ENCODE measurements at regions not wholly inside any gene's neighbourhood (a gene's known extent, or its start where the extent isn't known, plus 50 kb on each side); places are given as distances from the start of the nearest gene placed in this dataset.
A peak's percentile ranks its signal among the peaks of the same experiment; 100 is the strongest.

DNA sequence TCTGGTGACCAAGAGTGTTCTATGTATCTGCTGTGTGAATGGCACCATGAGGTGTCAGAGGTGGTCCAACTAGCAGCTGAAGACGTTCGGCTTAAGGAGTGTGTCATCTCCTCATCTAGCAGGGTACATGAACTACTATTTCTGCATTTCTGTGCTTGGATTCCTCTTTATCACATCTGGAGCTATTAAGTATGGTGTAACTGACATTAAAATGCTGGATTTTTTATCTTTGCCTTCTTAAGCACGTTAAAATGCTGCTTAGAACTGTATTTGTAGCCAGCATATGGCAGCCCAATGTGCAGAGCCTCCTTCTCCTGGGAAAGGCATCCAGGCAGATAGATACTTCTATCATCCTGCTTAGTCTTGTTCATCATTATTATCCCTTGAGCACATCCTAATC is 409.3 kb upstream of the MMADHC start:
- POLR2A ChIA-PET (ENCODE audit: unreplicated experiment): no interaction called here
- no peak for TF ChIP-seq EZH2phosphoT487 (IDR thresholded peaks at IDR 0.05; ENCODE audit: borderline replicate concordance, low read length)
- no peak for TF ChIP-seq EZH2 (IDR thresholded peaks at IDR 0.05; ENCODE audit: low read length, unreplicated experiment)
- TF ChIP-seq, protein P1, sequence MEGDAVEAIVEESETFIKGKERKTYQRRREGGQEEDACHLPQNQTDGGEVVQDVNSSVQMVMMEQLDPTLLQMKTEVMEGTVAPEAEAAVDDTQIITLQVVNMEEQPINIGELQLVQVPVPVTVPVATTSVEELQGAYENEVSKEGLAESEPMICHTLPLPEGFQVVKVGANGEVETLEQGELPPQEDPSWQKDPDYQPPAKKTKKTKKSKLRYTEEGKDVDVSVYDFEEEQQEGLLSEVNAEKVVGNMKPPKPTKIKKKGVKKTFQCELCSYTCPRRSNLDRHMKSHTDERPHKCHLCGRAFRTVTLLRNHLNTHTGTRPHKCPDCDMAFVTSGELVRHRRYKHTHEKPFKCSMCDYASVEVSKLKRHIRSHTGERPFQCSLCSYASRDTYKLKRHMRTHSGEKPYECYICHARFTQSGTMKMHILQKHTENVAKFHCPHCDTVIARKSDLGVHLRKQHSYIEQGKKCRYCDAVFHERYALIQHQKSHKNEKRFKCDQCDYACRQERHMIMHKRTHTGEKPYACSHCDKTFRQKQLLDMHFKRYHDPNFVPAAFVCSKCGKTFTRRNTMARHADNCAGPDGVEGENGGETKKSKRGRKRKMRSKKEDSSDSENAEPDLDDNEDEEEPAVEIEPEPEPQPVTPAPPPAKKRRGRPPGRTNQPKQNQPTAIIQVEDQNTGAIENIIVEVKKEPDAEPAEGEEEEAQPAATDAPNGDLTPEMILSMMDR (conservative IDR thresholded peaks at IDR 0.05; ENCODE audit: low read depth, low read length): no peak
- intact Hi-C loops (cut with micrococcal nuclease): loop anchor here (10.0 kb wide), 1 partner anchor 488 kb away; the partner anchor contains the start of gene RND3

GRCh38 chr2:149994057-149994728 is 406.6 kb upstream of the MMADHC start:
- H3K36me3 ChIP-seq (ENCODE audit: low read depth, low read length): no peaks in the 10 kb centered on the region
- H3K4me1 ChIP-seq (ENCODE audit: insufficient read depth, low read length): peaks cover 57% of the 10 kb centered on the region
- CTCF ChIA-PET: no interaction called here
- BruUV-seq (replicated peaks): no TSS peak
- TF ChIP-seq EZH2 (IDR thresholded peaks at IDR 0.05; ENCODE audit: low read length, unreplicated experiment) (no peak), EZH2phosphoT487 (IDR thresholded peaks at IDR 0.05; ENCODE audit: borderline replicate concordance, low read length) (no peak)
- TF ChIP-seq, protein P1 (conservative IDR thresholded peaks at IDR 0.05; ENCODE audit: low read depth, low read length): no peak
- H4K20me1 ChIP-seq (ENCODE audit: low read length): no peaks in the 10 kb centered on the region
- intact Hi-C loops (cut with micrococcal nuclease): loop anchor here (2.0 to 10.0 kb wide), 2 partner anchors 147 to 491 kb away; partner anchors contain the start of gene RND3
- no peaks in the 10 kb centered on the region for H3K9me2 ChIP-seq (replicated peaks; ENCODE audit: low read length)
- peaks cover 2% of the 10 kb centered on the region for H3F3A ChIP-seq (ENCODE audit: low read length, unreplicated experiment)
- H3K27me3 ChIP-seq (ENCODE audit: low read length): no peaks in the 10 kb centered on the region
- no peak overlapping the region for H2AFZ ChIP-seq (ENCODE audit: low read length)
- H3K9me3 ChIP-seq (ENCODE audit: low read length): no peaks in the 10 kb centered on the region
- no peaks in the 10 kb centered on the region for H3K79me2 ChIP-seq (ENCODE audit: low read length)
- H3K27ac ChIP-seq (ENCODE audit: low read length): peak overlapping the region; percentile 45
- H3K4me2 ChIP-seq (ENCODE audit: low read length): peak overlapping the region; percentile 20; the same call in 1 of the 2 replicates
- peak; percentile 59 for ATAC-seq
- no peak overlapping the region for H3K4me3 ChIP-seq (ENCODE audit: low read length)
- H3K9ac ChIP-seq (ENCODE audit: low read length): no peak overlapping the region
- POLR2A ChIA-PET (ENCODE audit: unreplicated experiment): no interaction called here
- peak; percentile 98 for DNase-seq

More for the DNA sequence above, 409.3 kb upstream of the MMADHC start:
- Histone ChIP-seq H3K9me2 (replicated peaks; ENCODE audit: low read length) (no peaks in the 10 kb centered on the region), H3K36me3 (ENCODE audit: low read depth, low read length) (no peaks in the 10 kb centered on the region), H2AFZ (ENCODE audit: low read length) (no peak overlapping the region), H3F3A (ENCODE audit: low read length, unreplicated experiment) (no peaks in the 10 kb centered on the region), H3K79me2 (ENCODE audit: low read length) (no peaks in the 10 kb centered on the region), H3K27me3 (ENCODE audit: low read length) (no peaks in the 10 kb centered on the region), H3K27ac (ENCODE audit: low read length) (no peak overlapping the region), H3K4me3 (ENCODE audit: low read length) (no peak overlapping the region), H3K9ac (ENCODE audit: low read length) (no peak overlapping the region), H3K4me2 (ENCODE audit: low read length) (no peak overlapping the region), H3K4me1 (ENCODE audit: insufficient read depth, low read length) (peaks cover 30% of the 10 kb centered on the region), H3K9me3 (ENCODE audit: low read length) (no peaks in the 10 kb centered on the region), H4K20me1 (ENCODE audit: low read length) (no peaks in the 10 kb centered on the region)
- no TSS peak for BruUV-seq (replicated peaks)
- no peak for DNase-seq
- CTCF ChIA-PET: no interaction called here
- no peak for ATAC-seq

- ATAC-seq (no peak), DNase-seq (no peak)
- Histone ChIP-seq H3K27ac (ENCODE audit: low read length) (no peak overlapping the region), H3K4me1 (ENCODE audit: insufficient read depth, low read length) (peaks cover 65% of the 10 kb centered on the region), H3K9me2 (replicated peaks; ENCODE audit: low read length) (no peaks in the 10 kb centered on the region), H2AFZ (ENCODE audit: low read length) (no peak overlapping the region), H4K20me1 (ENCODE audit: low read length) (no peaks in the 10 kb centered on the region), H3K27me3 (ENCODE audit: low read length) (no peaks in the 10 kb centered on the region), H3F3A (ENCODE audit: low read length, unreplicated experiment) (peaks cover 4% of the 10 kb centered on the region), H3K79me2 (ENCODE audit: low read length) (no peaks in the 10 kb centered on the region), H3K36me3 (ENCODE audit: low read depth, low read length) (no peaks in the 10 kb centered on the region), H3K9me3 (ENCODE audit: low read length) (no peaks in the 10 kb centered on the region), H3K9ac (ENCODE audit: low read length) (no peak overlapping the region), H3K4me2 (ENCODE audit: low read length) (no peak overlapping the region), H3K4me3 (ENCODE audit: low read length) (no peak overlapping the region)
- POLR2A ChIA-PET (ENCODE audit: unreplicated experiment): no interaction called here
- TF ChIP-seq, protein P1 (conservative IDR thresholded peaks at IDR 0.05; ENCODE audit: low read depth, low read length): no peak
- no peak for TF ChIP-seq EZH2phosphoT487 (IDR thresholded peaks at IDR 0.05; ENCODE audit: borderline replicate concordance, low read length)
- no peak for TF ChIP-seq EZH2 (IDR thresholded peaks at IDR 0.05; ENCODE audit: low read length, unreplicated experiment)
- intact Hi-C loops (cut with micrococcal nuclease): loop anchor here (10.0 kb wide), 1 partner anchor 491 kb away; the partner anchor contains the start of gene RND3
- BruUV-seq (replicated peaks): no TSS peak
- CTCF ChIA-PET: no interaction called here
Observed at GRCh38 chr2:149993316-149993715, 405.7 kb upstream of the MMADHC start.

Data from PC-3 (cell line).